Activated effector memory CD4-positive, alpha-beta T cell treated with Interleukin-2 at 50 U/mL for 16 hours (primary cell): ENCODE measurements at regions not wholly inside any gene's neighbourhood (a gene's known extent, or its start where the extent isn't known, plus 50 kb on each side); places are given as distances from the start of the nearest gene placed in this dataset.

Experiments
- DNase-seq: peaks from one replicate; pipeline ENCODE4 v3.0.0-alpha.2; 2020

GRCh38 chr16:82488460-82488859 is 138.3 kb upstream of the CDH13 start:
- no peak for DNase-seq

DNA sequence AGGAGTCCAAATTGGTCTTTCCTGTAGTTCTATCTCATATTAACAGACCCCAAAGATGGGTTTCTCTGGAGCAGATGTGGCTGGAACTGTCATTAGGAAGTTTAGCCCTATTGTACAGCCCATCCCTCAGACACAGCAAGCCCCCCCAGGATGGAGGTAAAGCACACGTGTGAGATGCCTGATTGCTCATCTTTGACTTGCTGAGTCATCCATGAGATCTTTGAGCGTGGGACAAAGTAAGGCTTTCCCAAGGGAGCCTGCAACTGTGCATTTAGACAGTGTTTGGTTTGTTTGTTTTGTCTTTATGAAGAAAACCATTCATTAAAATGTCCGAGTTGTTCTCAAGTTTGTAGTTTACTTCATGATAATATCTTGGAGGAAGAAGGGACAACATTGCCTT is 145.3 kb upstream of the CDH13 start:
- DNase-seq, result no peak

DNA sequence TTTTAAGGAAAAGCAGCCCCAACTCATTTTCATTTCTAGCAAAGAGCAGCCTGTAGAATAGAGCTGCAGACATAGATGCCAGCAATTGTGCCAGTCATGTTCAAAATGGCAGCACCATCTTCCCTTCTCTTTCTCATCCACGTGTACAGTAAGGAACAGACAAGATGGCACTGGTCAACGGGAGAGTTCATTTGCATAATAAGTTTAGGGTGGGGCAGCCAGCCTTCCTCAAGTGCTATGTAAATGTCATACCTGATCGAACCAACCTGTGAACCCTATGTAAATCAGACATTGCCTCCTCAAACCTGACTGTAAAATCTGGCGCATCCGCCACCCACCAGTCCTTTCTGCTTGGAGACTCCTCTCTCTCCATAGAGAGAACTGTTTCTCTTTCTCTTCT is 150.0 kb upstream of the CDH13 start:
- DNase-seq, result no peak

DNA sequence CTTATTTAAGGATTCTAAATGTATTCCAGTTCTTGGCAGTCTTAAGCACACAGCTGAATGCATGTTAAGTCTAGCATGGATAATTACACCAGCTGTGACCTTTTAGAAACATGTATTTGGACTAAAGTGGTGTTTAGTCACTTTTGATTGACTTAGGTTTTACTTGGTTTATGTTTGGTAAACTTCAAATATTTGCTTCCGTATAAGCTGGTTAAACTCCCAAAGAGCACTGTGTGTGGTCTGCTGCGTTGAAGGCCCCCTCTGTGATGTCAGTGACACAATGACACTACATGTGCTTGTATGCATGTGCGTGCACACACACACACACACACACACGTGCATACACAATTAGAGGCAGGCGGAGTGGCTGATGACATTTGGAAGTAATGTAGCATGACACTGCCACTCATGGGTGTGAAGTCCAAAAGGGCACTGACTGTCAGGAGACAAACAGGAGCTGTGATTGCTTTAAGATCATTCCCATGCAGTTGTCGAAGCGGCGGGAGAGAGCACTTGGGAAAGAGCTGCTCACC is 156.1 kb upstream of the CDH13 start:
- DNase-seq, result no peak

GRCh38 chr16:82470016-82470415 is 156.8 kb upstream of the CDH13 start:
- no peak for DNase-seq

DNA sequence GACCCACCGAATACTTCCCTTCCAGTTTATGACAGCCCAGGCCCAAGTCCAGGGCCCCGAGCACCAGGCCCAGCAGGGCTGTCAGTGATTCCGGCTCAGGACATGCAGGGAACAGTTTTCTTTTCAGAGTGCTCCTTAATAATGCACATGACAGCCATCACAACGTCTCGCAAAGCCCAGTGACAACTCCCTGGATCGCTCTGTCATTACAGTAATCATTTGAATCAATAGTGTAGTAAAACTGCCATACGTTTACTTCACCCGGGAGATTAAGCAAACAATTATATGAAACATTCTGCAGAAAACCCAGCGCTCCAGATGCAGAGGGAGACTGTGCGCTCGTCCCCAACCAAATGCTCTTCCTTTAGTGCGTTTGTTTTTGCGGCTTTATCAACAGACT is 162.6 kb upstream of the CDH13 start:
- DNase-seq, result no peak

DNA sequence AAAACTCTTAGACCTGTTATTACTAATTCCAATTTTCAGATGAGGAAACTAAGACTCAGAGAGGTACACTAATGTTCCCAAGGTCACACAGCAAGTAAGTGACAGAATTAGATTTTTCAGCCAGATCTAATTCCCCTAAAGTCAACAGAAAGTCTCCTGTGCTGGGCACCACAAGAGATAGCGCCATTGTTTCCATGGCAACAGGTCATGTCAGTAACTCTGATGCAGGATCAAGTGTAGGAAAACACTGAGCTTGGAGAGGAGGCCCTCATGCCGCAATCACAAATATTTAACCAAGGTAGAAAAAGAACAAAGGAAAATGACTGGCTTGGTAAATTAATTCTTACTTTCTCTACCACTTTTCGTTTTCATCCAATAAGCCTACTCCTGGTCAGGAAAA is 166.0 kb upstream of the CDH13 start:
- DNase-seq, result no peak

- no peak for DNase-seq
Observed at GRCh38 chr16:82459580-82460256, 167.1 kb upstream of the CDH13 start.

DNA sequence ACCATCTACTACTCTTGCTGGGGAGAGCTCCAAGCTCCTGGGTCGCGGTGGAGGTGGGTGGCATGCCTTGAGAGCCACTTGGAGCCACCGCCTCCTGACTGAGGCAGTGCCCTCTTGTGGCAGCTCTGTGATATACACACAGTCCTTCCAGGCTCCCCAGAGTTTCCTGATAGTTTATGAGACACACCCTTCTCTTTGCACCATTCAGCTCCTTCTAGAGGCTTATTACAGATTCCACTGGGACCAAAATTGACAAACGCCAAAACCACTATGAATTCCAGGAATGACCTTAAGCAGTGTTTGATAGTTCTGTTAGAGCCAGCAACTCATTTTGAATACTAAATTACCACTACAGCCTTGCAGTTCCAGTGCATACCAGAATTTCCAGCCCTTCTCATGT is 170.1 kb upstream of the CDH13 start:
- DNase-seq, result no peak

DNA sequence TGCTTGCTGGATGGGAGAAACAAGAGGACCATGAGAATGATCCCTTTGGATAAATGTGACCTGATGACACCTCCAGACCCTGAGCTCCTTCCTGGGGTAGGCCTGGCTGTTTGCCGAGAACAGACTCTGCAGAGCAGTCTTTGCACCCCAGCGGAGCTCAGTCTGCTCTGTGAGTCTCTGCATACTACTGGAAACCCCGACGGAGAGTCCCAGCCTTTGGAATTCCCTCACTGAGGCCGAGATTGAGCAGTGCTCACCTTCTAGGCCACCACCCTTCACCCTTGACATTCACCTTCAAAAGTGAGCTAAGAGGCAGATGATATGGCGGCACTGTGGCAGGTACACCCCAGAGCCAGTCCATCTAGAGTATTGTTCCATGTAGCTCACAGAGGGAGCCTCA is 172.2 kb upstream of the CDH13 start:
- no peak for DNase-seq

GRCh38 chr16:82454152-82454551 is 172.6 kb upstream of the CDH13 start:
- DNase-seq, result no peak

GRCh38 chr16:82452004-82452756 is 174.6 kb upstream of the CDH13 start:
- no peak for DNase-seq

GRCh38 chr16:82451449-82451848 is 175.3 kb upstream of the CDH13 start:
- DNase-seq, result no peak

GRCh38 chr16:82440336-82440735 is 186.4 kb upstream of the CDH13 start:
- DNase-seq, result no peak

- DNase-seq, result no peak
Observed at GRCh38 chr16:82439678-82440293, 187.0 kb upstream of the CDH13 start.

GRCh38 chr16:82433042-82433441 is 193.7 kb upstream of the CDH13 start:
- no peak for DNase-seq

GRCh38 chr16:82432261-82432660 is 194.5 kb upstream of the CDH13 start:
- no peak for DNase-seq

- DNase-seq, result no peak
Observed at GRCh38 chr16:82425661-82426060, 201.1 kb upstream of the CDH13 start.

DNA sequence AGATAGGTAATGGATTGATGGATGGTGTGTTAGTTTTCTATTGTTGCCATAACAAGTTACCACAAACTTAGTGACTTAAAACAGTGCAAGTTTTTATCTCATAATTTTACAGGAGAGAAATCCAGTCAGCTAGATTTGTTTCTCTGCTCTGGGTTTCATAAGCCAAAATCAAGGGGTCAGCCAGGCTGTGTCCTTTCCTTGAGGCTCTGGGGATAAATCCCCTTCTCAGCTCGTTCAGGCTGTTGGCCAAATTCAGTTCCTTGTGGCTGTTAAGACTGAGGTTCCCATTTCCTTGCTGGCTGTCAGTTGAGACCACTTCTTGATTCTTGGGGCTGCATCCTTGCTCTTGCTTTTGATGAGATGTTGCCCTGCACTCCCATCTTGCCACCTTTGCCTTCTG is 204.9 kb upstream of the CDH13 start:
- DNase-seq, result no peak

DNA sequence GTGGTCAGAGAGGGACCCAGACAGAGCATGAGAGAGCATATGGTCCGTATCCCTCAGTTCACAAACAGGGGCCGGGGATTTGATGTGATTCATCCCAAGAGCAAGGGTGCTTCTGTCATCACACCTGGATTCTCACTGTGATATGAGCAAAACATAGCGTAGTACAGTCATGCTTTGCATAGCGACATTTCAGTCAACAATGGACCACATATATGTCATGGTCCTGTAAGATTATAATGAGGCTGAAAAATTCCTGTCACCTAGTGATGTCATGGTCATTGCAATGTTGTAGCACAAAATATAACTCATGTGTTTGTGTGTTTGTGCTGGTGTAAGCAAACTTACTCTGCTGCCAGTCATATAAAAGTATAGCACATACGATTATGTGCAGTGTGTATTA is 207.4 kb upstream of the CDH13 start:
- DNase-seq, result no peak

DNA sequence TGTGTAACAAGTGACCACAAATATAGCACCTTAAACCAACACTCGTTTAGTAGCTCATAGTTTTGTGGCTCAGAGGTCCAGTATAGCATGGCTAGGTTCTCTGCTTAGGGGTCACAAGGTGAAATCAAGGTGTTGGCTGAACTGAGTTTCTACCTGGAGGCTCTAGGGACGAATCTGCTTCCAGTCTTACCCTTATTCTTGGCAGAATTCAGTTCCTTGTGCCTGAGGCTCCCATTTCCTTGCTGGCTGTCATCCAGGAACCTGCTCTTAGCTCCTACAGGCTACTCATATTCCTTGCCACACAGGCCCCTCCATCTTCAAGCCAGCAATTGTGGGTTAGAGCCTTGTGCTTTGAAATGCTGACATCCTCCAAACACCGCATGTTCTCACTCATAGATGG is 212.3 kb upstream of the CDH13 start:
- DNase-seq, result no peak

- no peak for DNase-seq
Observed at GRCh38 chr16:82412770-82413169, 214.0 kb upstream of the CDH13 start.

GRCh38 chr16:82405736-82406135 is 221.0 kb upstream of the CDH13 start:
- no peak for DNase-seq
